H1 (cell line): ENCODE measurements at regions not wholly inside any gene's neighbourhood (a gene's known extent, or its start where the extent isn't known, plus 50 kb on each side); places are given as distances from the start of the nearest gene placed in this dataset.

Source experiments
- CTCF ChIA-PET: fragments of 300-600 bp; sonication (Branson Sonifier 250); formaldehyde crosslinking; loops from one replicate; lab custom pipeline; 2021; ENCODE audit not compliant: partially characterized antibody; lab: Charles Lee
- POLR2A ChIA-PET: fragments of 300-600 bp; sonication (Branson Sonifier 250); formaldehyde crosslinking; loops from one replicate; lab custom pipeline; 2021; ENCODE audit warnings: inconsistent platforms; ENCODE audit not compliant: partially characterized antibody; lab: Charles Lee
- DNase-seq, 2 experiments: peaks; one replicate each; pipeline versions ENCODE4 v3.0.0 to v3.0.0-alpha.2; 2010 to 2022; ENCODE audit warnings: low spot score in 2 of 2, low read depth in 1 of 2, mixed read lengths in 1 of 2
- FAIRE-seq: peaks from 2 replicates; lab custom pipeline; 2011; peaks lifted over from hg19 to GRCh38; lab: Jason Lieb, UNC
- H2AFZ ChIP-seq: 2 replicates; pipeline ENCODE4 v1.8.1; 2012; ENCODE audit warnings: low read length, inconsistent platforms
- H2AK5ac ChIP-seq: 2 replicates; pipeline ENCODE4 v1.6.1; 2013; ENCODE audit warnings: low read depth, low read length
- H2BK120ac ChIP-seq: replicated peaks from 2 replicates; pipeline ENCODE3; 2013; ENCODE audit warnings: low read depth, low read length, inconsistent platforms
- H2BK12ac ChIP-seq: 2 replicates; pipeline ENCODE4 v1.6.1; 2013; ENCODE audit warnings: low read depth, low read length
- H2BK15ac ChIP-seq: 2 replicates; pipeline ENCODE4 v1.6.1; 2013; ENCODE audit warnings: low read length
- H2BK20ac ChIP-seq: 2 replicates; pipeline ENCODE4 v1.6.1; 2013; ENCODE audit warnings: low read length
- H2BK5ac ChIP-seq: 2 replicates; pipeline ENCODE4 v1.6.1; 2013; ENCODE audit warnings: low read depth, low read length
- H3K14ac ChIP-seq: 2 replicates; pipeline ENCODE4 v1.6.1; 2013; ENCODE audit warnings: inconsistent platforms; ENCODE audit not compliant: insufficient read length
- H3K18ac ChIP-seq: 2 replicates; pipeline ENCODE4 v1.6.1; 2013; ENCODE audit warnings: low read length; ENCODE audit errors: extremely low read depth
- H3K23ac ChIP-seq: 2 replicates; pipeline ENCODE4 v1.6.1; 2013; ENCODE audit warnings: inconsistent platforms; ENCODE audit not compliant: insufficient read length
- H3K23me2 ChIP-seq: 2 replicates; pipeline ENCODE4 v1.6.1; 2013; ENCODE audit warnings: low read depth, low read length
- H3K27ac ChIP-seq: 2 replicates; pipeline ENCODE4 v1.6.1; 2011; ENCODE audit warnings: low read depth, low read length, inconsistent platforms
- H3K27me3 ChIP-seq, 4 experiments: replicated peaks in 1 of 4; 1 replicate in 1 of 4; 2 replicates in 3 of 4; pipeline versions ENCODE4 v1.6.1 to v1.8.1; 2011 to 2013; ENCODE audit warnings: low read length in 3 of 4, mild to moderate bottlenecking in 3 of 4, inconsistent platforms in 2 of 4, mixed read lengths in 2 of 4, moderate library complexity in 1 of 4; ENCODE audit not compliant: control insufficient read depth in 3 of 4, insufficient read depth in 3 of 4; ENCODE audit errors: extremely low read depth in 1 of 4
- H3K36me3 ChIP-seq, 4 experiments: 2 replicates each; pipeline versions ENCODE4 v1.6.1 to v1.8.1; 2011 to 2013; ENCODE audit warnings: mild to moderate bottlenecking in 4 of 4, low read length in 3 of 4, moderate library complexity in 2 of 4, control low read depth in 1 of 4, inconsistent platforms in 1 of 4; ENCODE audit not compliant: insufficient read depth in 4 of 4, control insufficient read depth in 2 of 4
- H3K4ac ChIP-seq: replicated peaks from 2 replicates; pipeline ENCODE3; 2013; ENCODE audit warnings: low read length, low read depth, mixed read lengths, inconsistent platforms; ENCODE audit not compliant: insufficient read length
- H3K4me1 ChIP-seq, 4 experiments: replicated peaks in 1 of 4; 1 replicate in 1 of 4; 2 replicates in 3 of 4; pipeline versions ENCODE4 v1.6.1 to v1.8.1; 2011 to 2013; ENCODE audit warnings: low read length in 3 of 4, inconsistent platforms in 2 of 4, mixed read lengths in 1 of 4; ENCODE audit not compliant: insufficient read depth in 4 of 4, control insufficient read depth in 3 of 4
- H3K4me2 ChIP-seq, 2 experiments: 2 replicates each; pipeline versions ENCODE4 v1.6.1 to v1.8.1; 2011 to 2013; ENCODE audit warnings: low read depth in 2 of 2, low read length in 2 of 2, control low read depth in 1 of 2, inconsistent platforms in 1 of 2, mild to moderate bottlenecking in 1 of 2; ENCODE audit not compliant: insufficient read depth in 1 of 2
- H3K4me3 ChIP-seq, 4 experiments: fragments of 200-600, 300-600 bp in 1 of 4; sonication (generic), shearing (Covaris generic), sonication (Bioruptor Twin) in 1 of 4; 2 replicates each; pipeline versions ENCODE4 v1.5.1 to v1.8.1; 2011 to 2016; ENCODE audit warnings: low read length in 4 of 4, low read depth in 3 of 4, control low read depth in 2 of 4, inconsistent platforms in 2 of 4, mild to moderate bottlenecking in 2 of 4, mixed read lengths in 1 of 4, moderate library complexity in 1 of 4; ENCODE audit not compliant: insufficient read depth in 2 of 4; ENCODE audit errors: extremely low read depth in 1 of 4
- H3K56ac ChIP-seq: replicated peaks from 2 replicates; pipeline ENCODE3; 2013; ENCODE audit warnings: low read depth, mild to moderate bottlenecking, mixed read lengths, low read length, inconsistent platforms; ENCODE audit not compliant: insufficient read length
- H3K79me1 ChIP-seq: 2 replicates; pipeline ENCODE4 v1.6.1; 2013; ENCODE audit warnings: low read depth, low read length, control low read depth
- H3K79me2 ChIP-seq, 2 experiments: 2 replicates each; pipeline versions ENCODE4 v1.6.1 to v1.8.1; 2012 to 2013; ENCODE audit warnings: low read length in 2 of 2, mild to moderate bottlenecking in 2 of 2, inconsistent platforms in 1 of 2; ENCODE audit not compliant: insufficient read depth in 2 of 2, control insufficient read depth in 1 of 2
- H3K9ac ChIP-seq, 4 experiments: replicated peaks in 1 of 4; 1 replicate in 1 of 4; 2 replicates in 3 of 4; pipeline versions ENCODE4 v1.6.1 to v1.8.1; 2011 to 2013; ENCODE audit warnings: low read depth in 3 of 4, low read length in 3 of 4, control low read depth in 2 of 4, mild to moderate bottlenecking in 2 of 4, moderate library complexity in 2 of 4, inconsistent platforms in 1 of 4; ENCODE audit errors: extremely low read depth in 1 of 4
- H3K9me3 ChIP-seq, 2 experiments: 2 replicates each; pipeline versions ENCODE4 v1.6.1 to v1.8.1; 2012 to 2013; ENCODE audit warnings: mild to moderate bottlenecking in 2 of 2, moderate library complexity in 2 of 2, control low read depth in 1 of 2, inconsistent platforms in 1 of 2, low read depth in 1 of 2, low read length in 1 of 2, mixed read lengths in 1 of 2; ENCODE audit not compliant: insufficient read depth in 2 of 2
- H4K20me1 ChIP-seq, 2 experiments: replicated peaks in 1 of 2; 2 replicates each; pipeline versions ENCODE3 to v1.8.1; 2011 to 2013; ENCODE audit warnings: inconsistent platforms in 2 of 2, low read length in 2 of 2, mild to moderate bottlenecking in 1 of 2; ENCODE audit not compliant: insufficient read depth in 2 of 2, control insufficient read depth in 1 of 2
- H4K5ac ChIP-seq: 2 replicates; pipeline ENCODE4 v1.6.1; 2013; ENCODE audit warnings: low read length, low read depth, mixed read lengths, inconsistent platforms; ENCODE audit not compliant: insufficient read length
- H4K8ac ChIP-seq: 2 replicates; pipeline ENCODE4 v1.8.0; 2013; ENCODE audit warnings: mild to moderate bottlenecking, moderate library complexity, low read length, inconsistent platforms; ENCODE audit not compliant: insufficient read depth; ENCODE audit errors: extremely low read depth
- H4K91ac ChIP-seq: replicated peaks from 2 replicates; pipeline ENCODE3; 2013; ENCODE audit warnings: low read length, mixed read lengths, inconsistent platforms; ENCODE audit not compliant: insufficient read length
- ASH2L ChIP-seq: fragments of 200-600, 300-600 bp; sonication (generic); IDR thresholded peaks from one replicate; pipeline ENCODE4 v1.7.1; 2017; ENCODE audit warnings: low read length
- ATF2 ChIP-seq: IDR thresholded peaks from 2 replicates; pipeline ENCODE4 v1.6.1; 2012; ENCODE audit warnings: low read length, inconsistent platforms
- CTCF ChIP-seq, 3 experiments: IDR thresholded peaks; 1 replicate in 2 of 3; 2 replicates in 1 of 3; pipeline versions ENCODE4 v1.5.1 to v1.6.1; 2011; ENCODE audit warnings: low read length in 3 of 3, mild to moderate bottlenecking in 3 of 3, inconsistent platforms in 2 of 3, low read depth in 1 of 3, moderate library complexity in 1 of 3; ENCODE audit not compliant: insufficient read depth in 1 of 3; ENCODE audit errors: control extremely low read depth in 1 of 3
- HDAC2 ChIP-seq, 2 experiments: fragments of 300-600 bp in 1 of 2; sonication (generic) in 1 of 2; IDR thresholded peaks; 2 replicates each; pipeline ENCODE4 v1.6.1; 2011 to 2012; ENCODE audit warnings: low read depth in 2 of 2, low read length in 2 of 2, mild to moderate bottlenecking in 2 of 2, moderate library complexity in 2 of 2, borderline replicate concordance in 1 of 2, inconsistent platforms in 1 of 2
- JUN ChIP-seq: IDR thresholded peaks from 2 replicates; pipeline ENCODE4 v1.6.1; 2011; ENCODE audit warnings: low read depth, mild to moderate bottlenecking, improper control_type of control experiment, low read length
- KDM5A ChIP-seq: fragments of 200-600 bp; IDR thresholded peaks from 2 replicates; pipeline ENCODE4 v1.7.1; 2012; ENCODE audit warnings: mild to moderate bottlenecking, low read length, inconsistent platforms, mixed read lengths
- NANOG ChIP-seq: IDR thresholded peaks from 2 replicates; pipeline ENCODE4 v1.6.1; 2011; ENCODE audit warnings: low read length, low read depth, mild to moderate bottlenecking, inconsistent platforms; ENCODE audit not compliant: insufficient read depth, poor library complexity, severe bottlenecking
- SAP30 ChIP-seq: fragments of 300-600 bp; sonication (generic); IDR thresholded peaks from 2 replicates; pipeline ENCODE4 v1.7.1; 2012; ENCODE audit warnings: low read length, moderate library complexity, mild to moderate bottlenecking, inconsistent platforms; ENCODE audit not compliant: insufficient read depth, insufficient replicate concordance
- SRF ChIP-seq: IDR thresholded peaks from 2 replicates; pipeline ENCODE4 v1.6.1; 2011; ENCODE audit warnings: mild to moderate bottlenecking, low read depth, low read length, moderate library complexity
- WGBS, 2 experiments: shearing (Covaris generic) in 1 of 2; methylation state at CpG; one replicate each; pipeline versions ENCODE4 v1.1.6 to v1.1.7; 2013 to 2015; ENCODE audit warnings: low lambda C conversion rate in 2 of 2, mixed read lengths in 2 of 2, inconsistent platforms in 1 of 2, low coverage in 1 of 2, missing lambda C conversion rate in 1 of 2; ENCODE audit not compliant: insufficient replicate concordance in 2 of 2, insufficient coverage in 1 of 2, insufficient read length in 1 of 2; ENCODE audit errors: extremely low coverage in 1 of 2, missing lambda C conversion rate in 1 of 2; 5-methylcytosine and 5-hydroxymethylcytosine counted together

GRCh38 chr15:61308437-61308836 is 79.3 kb upstream of the RORA start:
- POLR2A ChIA-PET, result interaction anchor here (1.0 kb wide), 1 partner anchor 833 kb away, joined by 3 read pairs; no protein-coding TSS in a partner anchor
- no peak overlapping the region for H2BK5ac ChIP-seq
- no peak overlapping the region for H2BK20ac ChIP-seq
- no peak overlapping the region for H2BK120ac ChIP-seq
- H3K23ac ChIP-seq, result no peak overlapping the region
- H3K4me2 ChIP-seq, result no peak overlapping the region
- no peaks in the 10 kb centered on the region for H4K20me1 ChIP-seq
- no peak for FAIRE-seq
- no peaks in the 10 kb centered on the region for H3K23me2 ChIP-seq
- H3K56ac ChIP-seq, result no peak overlapping the region
- H4K91ac ChIP-seq, result no peak overlapping the region
- no peak overlapping the region for H3K9ac ChIP-seq
- DNase-seq, result no peak
- H3K14ac ChIP-seq, result no peak overlapping the region
- no peak overlapping the region for H3K4ac ChIP-seq
- no peaks in the 10 kb centered on the region for H3K36me3 ChIP-seq
- no peak overlapping the region for H3K27ac ChIP-seq
- no peak overlapping the region for H4K8ac ChIP-seq
- H3K9me3 ChIP-seq, result no peaks in the 10 kb centered on the region
- no peaks in the 10 kb centered on the region for H3K79me2 ChIP-seq
- H3K27me3 ChIP-seq, result no peaks in the 10 kb centered on the region
- WGBS, 2 experiments, result 89% methylated on average over 2 of the region's 2 CpGs; no CpG with 5 or more reads in 1 of the 2 experiments
- H2BK12ac ChIP-seq, result no peak overlapping the region
- no peak overlapping the region for H3K4me3 ChIP-seq
- no peaks in the 10 kb centered on the region for H3K79me1 ChIP-seq
- H3K18ac ChIP-seq, result no peak overlapping the region
- H3K4me1 ChIP-seq, result no peaks in the 10 kb centered on the region
- no peak overlapping the region for H2AK5ac ChIP-seq
- no peak overlapping the region for H2BK15ac ChIP-seq
- CTCF ChIA-PET, result interaction anchor here (1.1 kb wide), 1 partner anchor 13 kb away, joined by 3 read pairs; no protein-coding TSS in a partner anchor
- H4K5ac ChIP-seq, result no peak overlapping the region
- no peak overlapping the region for H2AFZ ChIP-seq
- no peak for TF ChIP-seq ATF2
- no peak for TF ChIP-seq SRF
- no peak for TF ChIP-seq KDM5A
- no peak for TF ChIP-seq HDAC2 (IDR thresholded peaks at IDR 0.05; ENCODE audit: borderline replicate concordance in 1 of 2, low read depth in 2 of 2, low read length in 2 of 2)
- no peak for TF ChIP-seq CTCF (IDR thresholded peaks at IDR 0.05; ENCODE audit: control extremely low read depth in 1 of 3, insufficient read depth in 1 of 3, low read depth in 1 of 3, low read length in 3 of 3)
- TF ChIP-seq NANOG, result no peak
- TF ChIP-seq ASH2L, result no peak
- TF ChIP-seq JUN, result no peak
- TF ChIP-seq SAP30, result no peak
